Naive thymus-derived CD4-positive, alpha-beta T cell (primary cell): ENCODE measurements at regions not wholly inside any gene's neighbourhood (a gene's known extent, or its start where the extent isn't known, plus 50 kb on each side); places are given as distances from the start of the nearest gene placed in this dataset.
"Not testable (repeated sequence)": the region's sequence is repeated elsewhere in the genome, so short reads cannot be mapped to it uniquely, and the experiment has no call there.

Experiments used
- ATAC-seq: fragments of 150-1000 bp; cut with Tn5 transposase; 2 replicates; pipeline ENCODE4 v1.10.0; 2021; ENCODE audit warnings: mild to moderate bottlenecking, moderate library complexity
- CTCF ChIA-PET: fragments of 350-600 bp; sonication (Branson Sonifier 250); formaldehyde crosslinking; loops from one replicate; lab custom pipeline; 2021; ENCODE audit warnings: antibody characterized with exemption; lab: Charles Lee
- POLR2A ChIA-PET: fragments of 350-600 bp; sonication (Branson Sonifier 250); formaldehyde crosslinking; loops from one replicate; lab custom pipeline; 2021; ENCODE audit warnings: antibody characterized with exemption, inconsistent platforms; lab: Charles Lee
- DNase-seq, 9 donors: peaks; one replicate each; pipeline versions ENCODE4 v3.0.0 to v3.0.0-alpha.2; 2020 to 2022; ENCODE audit warnings: mixed read lengths in 1 of 9
- H3K27ac ChIP-seq: one replicate; pipeline ENCODE4 v1.7.0; 2013; ENCODE audit warnings: mild to moderate bottlenecking, low read depth, low read length, moderate library complexity
- H3K27me3 ChIP-seq, 2 donors: one replicate each; pipeline ENCODE4 v1.7.0; 2013; ENCODE audit warnings: low read length in 2 of 2, mild to moderate bottlenecking in 2 of 2, moderate library complexity in 2 of 2; ENCODE audit not compliant: control insufficient read depth in 2 of 2, insufficient read depth in 2 of 2
- H3K36me3 ChIP-seq, 3 experiments: 1 replicate in 2 of 3; 2 replicates in 1 of 3; pipeline ENCODE4 v1.7.0; 2013; ENCODE audit warnings: low read length in 3 of 3, mild to moderate bottlenecking in 3 of 3, moderate library complexity in 1 of 3; ENCODE audit not compliant: insufficient read depth in 3 of 3, control insufficient read depth in 2 of 3
- H3K4me1 ChIP-seq, 2 donors: one replicate each; pipeline ENCODE4 v1.7.0; 2013; ENCODE audit warnings: low read length in 2 of 2, mild to moderate bottlenecking in 2 of 2, moderate library complexity in 1 of 2; ENCODE audit not compliant: control insufficient read depth in 2 of 2, insufficient read depth in 2 of 2
- H3K4me3 ChIP-seq: 2 replicates; pipeline ENCODE4 v1.7.0; 2013; ENCODE audit warnings: mild to moderate bottlenecking, low read length
- H3K9me3 ChIP-seq, 3 experiments: 1 replicate in 2 of 3; 2 replicates in 1 of 3; pipeline ENCODE4 v1.7.0; 2013; ENCODE audit warnings: low read length in 3 of 3; ENCODE audit not compliant: control insufficient read depth in 2 of 3
- H3K27ac Mint-ChIP-seq, 9 donors: one replicate each; pipeline ENCODE4 v1.8.0; 2020 to 2022; ENCODE audit warnings: mixed read lengths in 9 of 9, mild to moderate bottlenecking in 8 of 9, moderate library complexity in 5 of 9, inconsistent platforms in 2 of 9
- H3K27me3 Mint-ChIP-seq, 5 donors: one replicate each; pipeline ENCODE4 v1.8.0; 2021 to 2022; ENCODE audit warnings: mixed read lengths in 5 of 5, mild to moderate bottlenecking in 1 of 5
- H3K36me3 Mint-ChIP-seq, 5 donors: one replicate each; pipeline ENCODE4 v1.8.0; 2020 to 2022; ENCODE audit warnings: mixed read lengths in 5 of 5, mild to moderate bottlenecking in 3 of 5, inconsistent platforms in 1 of 5
- H3K4me1 Mint-ChIP-seq, 7 donors: one replicate each; pipeline ENCODE4 v1.8.0; 2020 to 2022; ENCODE audit warnings: mixed read lengths in 7 of 7, mild to moderate bottlenecking in 3 of 7, inconsistent platforms in 1 of 7
- H3K4me3 Mint-ChIP-seq, 10 donors: one replicate each; pipeline ENCODE4 v1.8.0; 2020 to 2022; ENCODE audit warnings: mild to moderate bottlenecking in 10 of 10, mixed read lengths in 10 of 10, moderate library complexity in 6 of 10, inconsistent platforms in 2 of 10
- H3K9me3 Mint-ChIP-seq, 11 donors: one replicate each; pipeline ENCODE4 v1.8.0; 2020 to 2022; ENCODE audit warnings: mixed read lengths in 11 of 11, mild to moderate bottlenecking in 4 of 11, inconsistent platforms in 1 of 11, moderate library complexity in 1 of 11
- intact Hi-C, 2 donors: fragments of 100-400 bp; cut with micrococcal nuclease; formaldehyde crosslinking; loops; one replicate each; pipeline ENCODE4 v1.15.1; 2023

GRCh38 chr4:132493476-132493875, 655.6 kb upstream of the PCDH10 start:
- no peak overlapping the region for H3K4me3 Mint-ChIP-seq

DNA sequence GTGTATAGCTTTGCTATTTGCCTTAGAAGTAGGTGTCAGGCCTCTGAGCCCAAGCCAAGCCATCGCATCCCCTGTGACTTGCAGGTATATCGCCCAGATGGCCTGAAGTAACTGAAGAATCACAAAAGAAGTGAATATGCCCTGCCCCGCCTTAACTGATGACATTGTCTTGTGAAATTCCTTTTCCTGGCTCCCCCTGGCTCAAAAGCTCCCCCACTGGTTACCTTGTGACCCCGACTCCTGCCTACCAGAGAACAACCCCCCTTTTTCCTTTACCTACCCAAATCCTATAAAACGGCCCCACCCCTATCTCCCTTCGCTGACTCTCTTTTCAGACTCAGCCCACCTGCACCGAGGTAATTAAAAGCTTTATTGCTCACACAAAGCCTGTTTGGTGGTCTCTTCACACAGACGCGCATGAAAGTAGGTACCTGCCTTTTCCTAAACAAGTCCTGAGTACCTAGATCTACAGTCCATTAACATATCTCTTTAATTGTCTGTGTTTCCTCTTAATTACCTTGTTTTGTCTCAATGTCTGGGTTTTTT, 653.8 kb upstream of the PCDH10 start:
- H3K9me3 Mint-ChIP-seq, H3K36me3 ChIP-seq, H3K4me1 Mint-ChIP-seq, H3K36me3 Mint-ChIP-seq, H3K4me3 Mint-ChIP-seq, ATAC-seq, H3K4me1 ChIP-seq, intact Hi-C loops, H3K27me3 ChIP-seq, POLR2A ChIA-PET, H3K4me3 ChIP-seq, H3K27me3 Mint-ChIP-seq, H3K27ac ChIP-seq, DNase-seq, H3K9me3 ChIP-seq, CTCF ChIA-PET, H3K27ac Mint-ChIP-seq: not testable (repeated sequence)

More at GRCh38 chr4:132493476-132493875, 655.6 kb upstream of the PCDH10 start:
- peaks cover 0 to 10% (median 5%) of the 10 kb centered on the region in 11 donors for H3K9me3 Mint-ChIP-seq
- H3K27ac Mint-ChIP-seq, result no peak overlapping the region
- no peaks in the 10 kb centered on the region for H3K36me3 ChIP-seq
- H3K4me1 ChIP-seq, result no peaks in the 10 kb centered on the region
- intact Hi-C loops, result no loop called here
- DNase-seq (no peak), ATAC-seq (no peak)
- no peak overlapping the region for H3K4me3 ChIP-seq
- no peaks in the 10 kb centered on the region for H3K36me3 Mint-ChIP-seq
- no peaks in the 10 kb centered on the region for H3K27me3 Mint-ChIP-seq
- H3K27ac ChIP-seq, result no peak overlapping the region
- ChIA-PET POLR2A (no interaction called here), CTCF (no interaction called here)
- H3K4me1 Mint-ChIP-seq, result no peaks in the 10 kb centered on the region
- no peaks in the 10 kb centered on the region for H3K27me3 ChIP-seq
- no peaks in the 10 kb centered on the region for H3K9me3 ChIP-seq

DNA sequence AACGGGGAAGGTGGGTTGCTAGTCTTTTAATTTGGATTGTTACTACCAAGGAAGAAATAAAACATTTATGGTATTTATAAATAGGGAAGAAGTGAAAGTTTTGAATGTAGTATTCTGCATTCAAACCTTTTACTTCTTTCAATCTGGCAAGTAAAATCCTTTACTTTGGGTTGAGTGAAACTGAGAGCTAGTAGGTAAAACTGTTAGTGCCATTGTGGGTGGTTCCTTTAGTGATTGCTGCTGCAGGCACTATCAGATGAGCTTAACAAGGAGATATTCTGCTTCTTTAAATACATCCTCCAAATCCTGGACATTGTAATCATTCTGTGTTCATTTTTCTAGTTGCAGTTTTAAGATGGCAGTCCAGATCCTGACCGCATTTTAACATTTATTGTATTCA, 650.9 kb upstream of the PCDH10 start:
- no peaks in the 10 kb centered on the region for H3K9me3 ChIP-seq
- Mint-ChIP-seq H3K36me3 (no peaks in the 10 kb centered on the region), H3K27me3 (no peaks in the 10 kb centered on the region), H3K4me3 (no peak overlapping the region), H3K9me3 (peaks cover 0 to 8% (median 2%) of the 10 kb centered on the region in 11 donors), H3K27ac (no peak overlapping the region), H3K4me1 (no peaks in the 10 kb centered on the region)
- H3K4me1 ChIP-seq, result no peaks in the 10 kb centered on the region
- intact Hi-C loops, result no loop called here
- POLR2A ChIA-PET, result no interaction called here
- no peak for DNase-seq
- ATAC-seq, result no peak
- no peak overlapping the region for H3K4me3 ChIP-seq
- H3K27ac ChIP-seq, result no peak overlapping the region
- H3K27me3 ChIP-seq, result no peaks in the 10 kb centered on the region
- CTCF ChIA-PET, result no interaction called here
- no peaks in the 10 kb centered on the region for H3K36me3 ChIP-seq

DNA sequence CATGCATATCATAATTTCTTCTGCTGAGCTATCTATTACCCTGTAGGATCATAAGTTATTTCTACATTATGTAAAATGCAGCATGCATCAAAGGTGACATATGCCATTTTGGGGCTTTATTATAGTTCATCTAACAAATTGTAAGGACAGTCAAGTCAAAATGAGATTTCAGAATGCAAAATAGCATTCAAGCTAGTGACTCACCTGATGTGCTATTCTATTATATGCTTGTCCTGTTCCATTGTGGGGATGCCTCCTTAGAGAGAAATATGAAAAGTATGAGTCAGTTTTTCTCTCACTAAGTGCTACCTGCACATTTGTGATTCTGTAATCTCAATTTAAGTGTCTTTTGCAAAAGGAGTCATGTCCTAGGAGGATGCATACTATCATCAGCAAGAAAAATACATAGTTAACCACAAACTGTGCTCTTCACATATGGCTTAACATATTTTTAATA, 647.0 kb upstream of the PCDH10 start:
- Mint-ChIP-seq H3K27me3 (no peaks in the 10 kb centered on the region), H3K27ac (no peak overlapping the region), H3K4me3 (no peak overlapping the region), H3K9me3 (peaks cover 0 to 13% (median 0%) of the 10 kb centered on the region in 11 donors), H3K4me1 (no peaks in the 10 kb centered on the region), H3K36me3 (no peaks in the 10 kb centered on the region)
- no peak for DNase-seq
- ChIA-PET CTCF (no interaction called here), POLR2A (no interaction called here)
- intact Hi-C loops, result no loop called here
- H3K36me3 ChIP-seq, result no peaks in the 10 kb centered on the region
- H3K4me3 ChIP-seq, result no peak overlapping the region
- H3K4me1 ChIP-seq, result no peaks in the 10 kb centered on the region
- no peak overlapping the region for H3K27ac ChIP-seq
- H3K9me3 ChIP-seq, result no peaks in the 10 kb centered on the region
- ATAC-seq, result no peak
- H3K27me3 ChIP-seq, result no peaks in the 10 kb centered on the region

DNA sequence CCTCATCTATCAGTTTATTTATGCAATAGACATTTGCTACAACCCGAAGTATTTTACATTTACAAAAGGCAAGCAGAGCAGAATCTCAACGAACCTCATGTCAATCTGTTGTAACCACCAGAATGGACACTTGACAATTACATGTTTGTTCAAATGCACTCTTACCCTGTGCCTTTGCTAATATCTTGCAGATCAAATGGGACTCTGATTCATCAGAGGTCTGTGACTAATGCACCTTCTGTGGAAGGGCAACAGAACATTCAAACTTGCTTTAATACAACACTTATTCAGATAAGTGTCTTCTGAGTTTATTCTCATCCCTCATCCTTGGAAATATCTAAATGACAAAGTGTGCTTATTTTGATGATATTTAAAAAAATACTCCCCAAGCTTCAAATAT, 644.7 kb upstream of the PCDH10 start:
- Mint-ChIP-seq H3K9me3 (peaks cover 0 to 13% (median 0%) of the 10 kb centered on the region in 11 donors), H3K27me3 (no peaks in the 10 kb centered on the region), H3K4me3 (no peak overlapping the region), H3K36me3 (no peaks in the 10 kb centered on the region), H3K27ac (no peak overlapping the region), H3K4me1 (peaks cover 0 to 2% (median 0%) of the 10 kb centered on the region in 7 donors)
- Histone ChIP-seq H3K27ac (no peak overlapping the region), H3K9me3 (no peaks in the 10 kb centered on the region), H3K36me3 (no peaks in the 10 kb centered on the region), H3K27me3 (no peaks in the 10 kb centered on the region), H3K4me1 (no peaks in the 10 kb centered on the region), H3K4me3 (no peak overlapping the region)
- ChIA-PET CTCF (no interaction called here), POLR2A (no interaction called here)
- no peak for ATAC-seq
- no peak for DNase-seq
- intact Hi-C loops, result no loop called here

- no peaks in the 10 kb centered on the region for H3K36me3 ChIP-seq
- no peaks in the 10 kb centered on the region for H3K4me1 ChIP-seq
- H3K9me3 ChIP-seq, result no peaks in the 10 kb centered on the region
- no peak overlapping the region for H3K27ac ChIP-seq
- POLR2A ChIA-PET, result no interaction called here
- CTCF ChIA-PET, result no interaction called here
- intact Hi-C loops, result no loop called here
- ATAC-seq, result no peak
- Mint-ChIP-seq H3K36me3 (no peaks in the 10 kb centered on the region), H3K27ac (no peak overlapping the region), H3K4me1 (peaks cover 0 to 2% (median 0%) of the 10 kb centered on the region in 7 donors), H3K4me3 (no peak overlapping the region), H3K27me3 (no peaks in the 10 kb centered on the region), H3K9me3 (peaks cover 0 to 13% (median 0%) of the 10 kb centered on the region in 11 donors)
- no peaks in the 10 kb centered on the region for H3K27me3 ChIP-seq
- no peak for DNase-seq
- no peak overlapping the region for H3K4me3 ChIP-seq
Observed at GRCh38 chr4:132506568-132506967, 642.5 kb upstream of the PCDH10 start.

DNA sequence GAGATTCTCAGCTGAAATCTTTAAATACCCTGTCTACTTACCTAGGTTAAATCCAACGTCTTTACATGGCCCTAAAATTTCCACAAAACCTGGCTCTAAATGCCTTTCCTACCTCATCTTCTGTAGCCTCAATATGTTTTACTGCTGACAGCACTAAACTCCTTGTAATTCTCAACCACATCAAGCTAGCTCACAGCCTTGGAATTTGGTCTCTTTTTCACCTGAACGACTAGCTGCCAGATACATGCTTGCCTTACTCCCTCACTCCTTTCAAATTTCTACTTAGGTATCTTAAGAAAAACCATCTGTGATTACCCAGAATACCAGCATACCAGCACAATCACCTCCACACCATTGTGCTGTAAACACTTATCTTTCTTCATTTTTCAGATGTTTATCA, 635.6 kb upstream of the PCDH10 start:
- H3K4me3 Mint-ChIP-seq, result no peak overlapping the region
- no peaks in the 10 kb centered on the region for H3K27me3 Mint-ChIP-seq
- Histone ChIP-seq H3K27me3 (no peaks in the 10 kb centered on the region), H3K36me3 (no peaks in the 10 kb centered on the region), H3K9me3 (no peaks in the 10 kb centered on the region), H3K4me3 (no peak overlapping the region), H3K27ac (no peak overlapping the region), H3K4me1 (no peaks in the 10 kb centered on the region)
- no peak for DNase-seq
- H3K9me3 Mint-ChIP-seq, result peaks cover 0 to 11% (median 0%) of the 10 kb centered on the region in 11 donors
- ChIA-PET CTCF (no interaction called here), POLR2A (no interaction called here)
- H3K36me3 Mint-ChIP-seq, result no peaks in the 10 kb centered on the region
- no peak overlapping the region for H3K27ac Mint-ChIP-seq
- intact Hi-C loops, result no loop called here
- no peak for ATAC-seq
- H3K4me1 Mint-ChIP-seq, result peaks cover 0 to 2% (median 0%) of the 10 kb centered on the region in 7 donors
